SK-N-SH (cell line): ENCODE measurements at regions not wholly inside any gene's neighbourhood (a gene's known extent, or its start where the extent isn't known, plus 50 kb on each side); places are given as distances from the start of the nearest gene placed in this dataset.

Source experiments
- CTCF ChIA-PET: fragments of 300-600, 350-600 bp; formaldehyde crosslinking; extraction: SDS; loops from one replicate; lab custom pipeline; 2021; lab: Yijun Ruan, JAX
- POLR2A ChIA-PET: fragments of 350-600 bp; sonication (Branson Sonifier 250); formaldehyde crosslinking; extraction: SDS; loops from one replicate; lab custom pipeline; 2020; ENCODE audit warnings: antibody characterized with exemption, inconsistent platforms; lab: Yijun Ruan, JAX
- DNase-seq: peaks from one replicate; pipeline ENCODE4 v3.0.0; 2012
- H2AFZ ChIP-seq: fragments of 200-600 bp; sonication (generic); 2 replicates; pipeline ENCODE4 v1.8.1; 2016; ENCODE audit warnings: antibody characterized with exemption, mild to moderate bottlenecking, low read depth
- H3F3A ChIP-seq: fragments of 200-600 bp; sonication (generic); replicated peaks from 2 replicates; pipeline ENCODE3; 2016; ENCODE audit warnings: antibody characterized with exemption, mild to moderate bottlenecking; ENCODE audit not compliant: insufficient read depth
- H3K27ac ChIP-seq, 2 experiments: fragments of 200-500 bp in 1 of 2; fragments of 200-600 bp in 1 of 2; sonication (Bioruptor generic) in 1 of 2; sonication (generic), shearing (Covaris generic) in 1 of 2; 2 replicates each; pipeline versions ENCODE4 v1.5.1 to v1.6.1; 2014 to 2016; ENCODE audit warnings: low read depth in 2 of 2, inconsistent platforms in 1 of 2, low read length in 1 of 2, mild to moderate bottlenecking in 1 of 2, mixed read lengths in 1 of 2
- H3K27me3 ChIP-seq: fragments of 200-600 bp; sonication (generic), shearing (Covaris generic); 2 replicates; pipeline ENCODE4 v1.6.1; 2016; ENCODE audit warnings: mixed run types; ENCODE audit not compliant: insufficient read depth
- H3K36me3 ChIP-seq, 2 experiments: fragments of 200-500 bp in 1 of 2; fragments of 200-600 bp in 1 of 2; sonication (Bioruptor generic) in 1 of 2; sonication (generic) in 1 of 2; replicated peaks in 1 of 2; 2 replicates each; pipeline versions ENCODE3 to v1.5.1; 2014 to 2016; ENCODE audit warnings: low read length in 1 of 2, mild to moderate bottlenecking in 1 of 2; ENCODE audit not compliant: insufficient read depth in 2 of 2, control insufficient read depth in 1 of 2
- H3K4me1 ChIP-seq, 2 experiments: fragments of 200-500 bp in 1 of 2; fragments of 200-600 bp in 1 of 2; sonication (Bioruptor generic) in 1 of 2; sonication (generic), shearing (Covaris generic) in 1 of 2; 2 replicates each; pipeline versions ENCODE4 v1.5.1 to v1.6.1; 2014 to 2016; ENCODE audit warnings: low read depth in 1 of 2, low read length in 1 of 2, mixed run types in 1 of 2; ENCODE audit not compliant: insufficient read depth in 2 of 2, control insufficient read depth in 1 of 2
- H3K4me2 ChIP-seq: fragments of 200-600 bp; sonication (generic), shearing (Covaris generic); 2 replicates; pipeline ENCODE4 v1.6.1; 2017; ENCODE audit warnings: mixed run types
- H3K4me3 ChIP-seq, 2 experiments: fragments of 200-500 bp in 1 of 2; fragments of 200-600 bp in 1 of 2; sonication (Bioruptor generic) in 1 of 2; sonication (generic), shearing (Covaris generic) in 1 of 2; 2 replicates each; pipeline versions ENCODE4 v1.5.1 to v1.8.1; 2014 to 2016; ENCODE audit warnings: low read depth in 2 of 2, inconsistent platforms in 1 of 2, low read length in 1 of 2, mild to moderate bottlenecking in 1 of 2, mixed read lengths in 1 of 2, moderate library complexity in 1 of 2
- H3K79me2 ChIP-seq: fragments of 200-600 bp; sonication (generic); 2 replicates; pipeline ENCODE4 v1.8.1; 2017; ENCODE audit warnings: mild to moderate bottlenecking; ENCODE audit not compliant: insufficient read depth
- H3K9ac ChIP-seq: fragments of 200-600 bp; sonication (generic); 2 replicates; pipeline ENCODE4 v1.6.1; 2017; ENCODE audit warnings: mixed run types
- H3K9me2 ChIP-seq: fragments of 200-600 bp; sonication (generic); 2 replicates; pipeline ENCODE4 v1.6.1; 2017; ENCODE audit warnings: mixed run types
- H3K9me3 ChIP-seq: fragments of 200-600 bp; sonication (generic); 2 replicates; pipeline ENCODE4 v1.6.1; 2017; ENCODE audit warnings: mixed run types, mild to moderate bottlenecking, moderate library complexity
- H4K20me1 ChIP-seq: fragments of 200-600 bp; sonication (generic); 2 replicates; pipeline ENCODE4 v1.6.1; 2017; ENCODE audit warnings: mild to moderate bottlenecking, mixed run types; ENCODE audit not compliant: insufficient read depth
- ELF1 ChIP-seq: IDR thresholded peaks from 2 replicates; pipeline ENCODE4 v1.4.0; 2012
- EP300 ChIP-seq, 2 experiments: IDR thresholded peaks; 2 replicates each; pipeline versions ENCODE4 v1.4.0 to v1.6.1; 2012; ENCODE audit warnings: borderline replicate concordance in 1 of 2, low read depth in 1 of 2, low read length in 1 of 2
- EZH2phosphoT487 ChIP-seq: fragments of 200-600 bp; sonication (generic); IDR thresholded peaks from 2 replicates; pipeline ENCODE4 v1.6.1; 2017; ENCODE audit warnings: low read depth, mixed run types, mild to moderate bottlenecking, antibody characterized with exemption, moderate library complexity, borderline replicate concordance
- FOXJ3 ChIP-seq: sonication (generic); formaldehyde crosslinking; IDR thresholded peaks from 2 replicates; pipeline ENCODE4 v1.5.1; 2020; ENCODE audit warnings: mild to moderate bottlenecking, missing genetic modification reagents
- FOXM1 ChIP-seq: IDR thresholded peaks from 2 replicates; pipeline ENCODE4 v1.4.0; 2012; ENCODE audit warnings: low read depth, mild to moderate bottlenecking
- GATA2 ChIP-seq: sonication (generic); formaldehyde crosslinking; IDR thresholded peaks from 2 replicates; pipeline ENCODE4 v1.5.0; 2020; ENCODE audit warnings: mild to moderate bottlenecking, missing genetic modification reagents
- MAX ChIP-seq: IDR thresholded peaks from 2 replicates; pipeline ENCODE4 v1.4.0; 2012; ENCODE audit warnings: low read depth
- NRF1 ChIP-seq: IDR thresholded peaks from 2 replicates; pipeline ENCODE4 v1.6.1; 2012; ENCODE audit warnings: low read depth, mild to moderate bottlenecking, low read length
- RAD21 ChIP-seq: IDR thresholded peaks from 2 replicates; pipeline ENCODE4 v1.6.1; 2012; ENCODE audit warnings: mild to moderate bottlenecking, low read length
- RXRA ChIP-seq: IDR thresholded peaks from 2 replicates; pipeline ENCODE4 v1.4.0; 2012; ENCODE audit warnings: low read depth, mild to moderate bottlenecking, borderline replicate concordance
- TAF1 ChIP-seq: IDR thresholded peaks from 2 replicates; pipeline ENCODE4 v1.6.1; 2012; ENCODE audit warnings: low read depth, mild to moderate bottlenecking, low read length, moderate library complexity, borderline replicate concordance
- ZBTB33 ChIP-seq: IDR thresholded peaks from 2 replicates; pipeline ENCODE4 v1.4.0; 2012; ENCODE audit warnings: low read depth, borderline replicate concordance
- WGBS: methylation state at CpG from one replicate; pipeline ENCODE4 v1.1.6; 2017; ENCODE audit warnings: low lambda C conversion rate; 5-methylcytosine and 5-hydroxymethylcytosine counted together

DNA sequence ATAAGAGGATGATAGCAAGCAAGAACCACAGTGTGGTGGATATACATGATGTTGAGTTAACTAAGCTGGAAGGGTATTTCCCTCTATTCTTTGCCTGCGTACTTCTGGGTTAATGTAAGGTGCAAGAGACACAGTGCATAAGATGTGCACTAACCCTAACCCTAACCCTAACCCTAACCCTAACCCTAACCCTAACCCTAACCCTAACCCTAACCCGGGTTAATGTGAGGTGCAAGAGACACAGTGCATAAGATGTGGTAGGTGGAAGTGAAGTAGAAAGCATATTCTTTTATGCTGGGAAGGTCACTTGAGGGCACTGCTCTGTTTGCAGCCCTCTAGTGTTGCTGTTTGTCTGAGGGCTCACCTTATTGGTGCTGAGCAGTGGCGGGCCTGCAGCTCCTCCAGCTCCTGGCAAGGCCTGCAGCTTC is 181.5 kb upstream of the ITGA4 start:
- WGBS: 86% methylated on average over 3 of the region's 3 CpGs
- ChIA-PET POLR2A (no interaction called here), CTCF (no interaction called here)
- TF ChIP-seq RAD21 (no peak), EZH2phosphoT487 (no peak), NRF1 (no peak), ZBTB33 (no peak), MAX (no peak), FOXM1 (no peak), EP300 (IDR thresholded peaks at IDR 0.05; ENCODE audit: borderline replicate concordance in 1 of 2, low read depth in 1 of 2, low read length in 1 of 2) (no peak), RXRA (no peak), TAF1 (no peak), FOXJ3 (no peak), ELF1 (no peak), GATA2 (no peak)
- no peaks in the 10 kb centered on the region for H4K20me1 ChIP-seq
- H3K9me2 ChIP-seq: no peaks in the 10 kb centered on the region
- H3K4me1 ChIP-seq: no peaks in the 10 kb centered on the region; a peak in 2 of 4 replicates
- H3K27me3 ChIP-seq: no peaks in the 10 kb centered on the region
- H3F3A ChIP-seq: no peaks in the 10 kb centered on the region
- H3K9ac ChIP-seq: no peak overlapping the region
- DNase-seq: no peak
- H3K36me3 ChIP-seq: no peaks in the 10 kb centered on the region
- H3K9me3 ChIP-seq: no peaks in the 10 kb centered on the region
- H3K4me2 ChIP-seq: no peak overlapping the region
- no peak overlapping the region for H2AFZ ChIP-seq
- no peak overlapping the region for H3K4me3 ChIP-seq
- H3K79me2 ChIP-seq: no peaks in the 10 kb centered on the region
- H3K27ac ChIP-seq: no peak overlapping the region

GRCh38 chr2:181281206-181281832 is 175.9 kb upstream of the ITGA4 start:
- TF ChIP-seq FOXJ3: no peak
- no peak overlapping the region for H3K9ac ChIP-seq
- POLR2A ChIA-PET: no interaction called here
- no peaks in the 10 kb centered on the region; a peak in 1 of 4 replicates for H3K4me1 ChIP-seq
- no peak overlapping the region for H3K4me3 ChIP-seq
- DNase-seq: no peak
- H3K36me3 ChIP-seq: no peaks in the 10 kb centered on the region
- no peaks in the 10 kb centered on the region for H3K9me3 ChIP-seq
- no peaks in the 10 kb centered on the region for H3K9me2 ChIP-seq
- H3K4me2 ChIP-seq: no peak overlapping the region
- H2AFZ ChIP-seq: no peak overlapping the region
- H3K27me3 ChIP-seq: no peaks in the 10 kb centered on the region
- no peak overlapping the region for H3K27ac ChIP-seq
- WGBS: 86% methylated on average over 2 of the region's 2 CpGs
- no peaks in the 10 kb centered on the region for H3F3A ChIP-seq
- H3K79me2 ChIP-seq: no peaks in the 10 kb centered on the region
- H4K20me1 ChIP-seq: no peaks in the 10 kb centered on the region
- CTCF ChIA-PET: no interaction called here
